EL (cell line): ENCODE measurements at regions not wholly inside any gene's neighbourhood (a gene's known extent, or its start where the extent isn't known, plus 50 kb on each side); places are given as distances from the start of the nearest gene placed in this dataset.

Source experiments
- DNase-seq: peaks from one replicate; pipeline ENCODE4 v3.0.0-alpha.2; 2016

DNA sequence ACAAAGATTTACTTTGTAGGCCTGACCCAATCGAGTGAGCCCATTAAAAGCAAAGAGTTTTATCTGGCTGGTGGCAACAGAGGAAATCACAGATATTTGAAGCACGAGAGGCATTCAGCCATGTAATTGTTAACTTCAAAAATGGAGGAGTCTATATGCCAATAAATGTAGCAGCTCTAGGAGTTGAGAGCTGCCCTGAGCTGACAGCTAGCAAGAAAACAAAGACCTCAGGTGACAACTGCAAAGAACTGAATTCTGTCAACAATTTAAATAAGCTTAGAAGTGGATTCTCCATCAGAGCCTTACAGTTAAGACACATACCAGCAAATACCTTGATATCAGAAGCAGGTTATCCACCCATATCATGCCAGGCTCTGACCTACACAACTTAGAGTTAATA, 463.1 kb upstream of the NEGR1 start:
- no peak for DNase-seq

DNA sequence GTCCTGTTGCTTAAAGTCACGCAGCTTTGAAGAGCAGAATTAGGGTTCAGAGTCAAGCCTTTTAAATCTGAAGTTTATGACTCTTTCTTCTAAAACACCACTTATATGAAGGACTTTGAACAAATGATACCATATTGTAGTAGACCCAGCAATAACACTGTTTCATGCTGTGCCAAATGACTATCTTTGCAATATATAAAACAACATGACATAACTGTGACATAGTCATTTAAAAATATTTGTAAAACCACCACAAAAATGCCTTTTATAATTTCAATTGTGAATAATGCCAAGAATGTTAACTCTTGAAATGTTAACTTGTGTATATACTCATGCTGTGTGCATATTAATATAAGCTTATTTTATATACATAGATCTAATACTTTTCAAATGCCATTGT, 452.1 kb upstream of the NEGR1 start:
- DNase-seq: no peak

DNA sequence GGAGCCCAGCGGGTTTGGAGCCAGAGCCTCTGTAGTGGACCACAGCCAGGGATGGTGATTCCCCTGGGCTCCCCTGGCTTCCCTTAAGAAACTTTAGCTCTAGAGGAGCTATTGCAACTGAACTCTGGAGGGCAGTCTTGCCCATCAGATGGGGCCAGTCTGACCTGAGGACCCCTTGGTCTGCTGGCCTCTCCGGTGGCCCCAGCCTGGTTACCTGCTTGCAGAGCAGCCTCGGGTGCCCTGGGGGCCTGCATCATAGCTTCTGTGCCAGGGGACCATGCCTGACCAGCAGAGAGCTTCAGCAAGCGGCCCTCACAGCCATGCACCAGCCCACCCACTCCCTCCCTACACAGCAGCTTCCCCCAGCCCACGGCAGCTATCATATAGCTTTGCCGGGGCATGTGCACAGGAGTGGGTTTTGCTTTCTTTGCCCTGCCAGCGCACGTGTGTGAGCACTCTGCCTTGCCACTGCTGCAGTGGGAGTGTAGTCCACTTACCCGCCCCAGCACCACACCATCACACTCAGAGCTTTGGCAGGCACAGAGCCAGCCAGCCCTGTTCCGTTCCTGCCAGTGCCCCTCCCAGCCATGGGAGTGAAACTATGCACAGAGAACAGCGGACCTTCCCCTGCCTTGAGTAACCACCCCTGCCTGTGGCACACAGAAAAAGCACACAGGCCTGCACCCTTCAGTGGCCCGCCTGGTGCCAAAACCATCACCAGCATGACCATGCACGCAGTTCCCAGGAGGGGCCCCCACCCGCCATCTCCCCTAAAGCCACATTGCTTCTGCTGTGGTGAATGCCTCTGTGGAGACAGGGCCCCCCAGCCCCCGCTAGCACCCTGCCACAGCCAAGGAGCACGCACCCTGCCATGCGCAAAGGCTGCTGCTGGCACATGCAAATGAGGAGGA, 442.9 kb upstream of the NEGR1 start:
- no peak for DNase-seq

DNA sequence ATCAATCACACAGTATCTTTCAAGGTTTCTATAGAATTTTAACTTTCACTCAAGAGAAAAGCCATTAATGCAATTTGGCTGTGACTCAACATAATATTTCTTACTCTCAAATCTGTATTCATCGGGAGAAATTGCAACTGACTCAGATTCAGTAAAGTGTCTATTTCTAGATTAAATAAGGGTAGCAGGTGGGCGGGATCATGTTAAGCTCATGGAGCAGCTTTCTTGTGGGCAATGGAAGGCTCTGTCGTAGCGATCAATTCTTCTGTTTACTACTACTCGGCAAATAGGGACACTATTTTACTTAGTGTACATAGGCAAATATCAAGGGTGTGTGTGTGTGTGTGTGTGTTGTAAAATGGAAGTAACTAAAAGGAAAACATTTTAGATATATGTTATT, 423.6 kb upstream of the NEGR1 start:
- no peak for DNase-seq

DNA sequence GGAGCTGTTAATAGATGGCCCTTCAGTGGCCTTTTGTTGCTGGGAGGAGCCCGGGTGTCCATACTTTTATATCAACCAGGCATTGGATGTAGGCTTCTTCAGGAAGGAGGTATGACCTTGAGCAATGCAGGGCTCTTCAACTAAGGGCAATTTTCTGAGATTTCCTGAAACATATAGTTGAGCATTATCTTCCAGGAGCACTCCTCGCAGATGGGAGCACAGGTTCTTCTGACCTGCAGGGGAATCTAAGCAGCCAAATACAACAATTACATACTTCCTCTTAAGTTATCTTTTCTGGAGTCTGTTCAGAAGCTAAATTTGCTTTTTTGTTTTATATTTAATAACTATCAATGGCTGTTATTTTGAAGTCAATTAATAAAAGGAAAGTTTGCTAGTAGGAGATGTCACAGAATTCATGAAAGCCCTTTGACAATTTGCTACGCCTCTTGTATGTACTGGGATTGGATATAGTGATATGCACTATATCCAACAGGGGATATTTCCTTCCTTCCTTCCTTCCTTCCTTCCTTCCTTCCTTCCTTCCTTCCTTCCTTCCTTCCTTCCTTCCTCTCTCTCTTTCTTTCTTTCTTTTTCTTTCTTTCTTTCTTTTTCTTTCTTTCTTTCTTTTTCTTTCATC, 422.6 kb upstream of the NEGR1 start:
- DNase-seq: no peak

DNA sequence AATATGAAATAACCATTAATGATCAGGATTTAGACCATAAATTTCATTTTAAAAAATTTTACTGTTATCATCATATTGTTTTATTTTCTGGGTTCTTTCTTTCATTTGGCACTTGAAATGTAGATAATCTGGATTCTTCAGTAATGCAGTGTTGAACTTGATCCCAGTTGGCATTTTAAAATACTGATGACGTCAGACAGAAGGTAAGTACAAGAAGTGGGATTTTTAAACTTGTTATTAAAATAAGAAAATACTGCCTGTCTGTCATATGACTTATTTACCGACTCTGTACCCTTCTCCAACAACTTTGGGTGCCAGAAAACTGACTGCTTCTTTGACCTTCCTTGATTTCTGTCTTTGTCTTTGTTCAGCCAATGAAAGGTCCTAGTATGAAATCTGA, 415.1 kb upstream of the NEGR1 start:
- no peak for DNase-seq

DNA sequence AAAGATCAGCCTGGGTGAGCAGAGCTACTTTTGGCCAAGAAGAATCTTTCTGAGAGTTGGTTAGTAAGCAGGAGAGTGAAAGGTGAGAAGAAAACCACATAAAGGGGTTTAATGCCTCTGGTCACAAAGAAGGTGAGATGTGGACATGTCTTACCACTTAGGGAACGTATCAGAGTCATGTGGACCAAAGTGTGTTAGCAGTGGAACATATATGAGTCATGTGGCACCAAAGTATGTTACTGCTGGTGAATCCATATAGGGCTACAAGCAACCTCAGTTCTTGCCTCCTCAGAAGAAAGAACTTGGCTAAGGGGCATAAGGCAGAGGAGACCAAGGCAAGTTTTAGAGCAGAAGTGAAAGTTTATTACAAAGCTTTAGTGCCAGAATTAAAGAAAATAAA, 411.6 kb upstream of the NEGR1 start:
- no peak for DNase-seq

DNA sequence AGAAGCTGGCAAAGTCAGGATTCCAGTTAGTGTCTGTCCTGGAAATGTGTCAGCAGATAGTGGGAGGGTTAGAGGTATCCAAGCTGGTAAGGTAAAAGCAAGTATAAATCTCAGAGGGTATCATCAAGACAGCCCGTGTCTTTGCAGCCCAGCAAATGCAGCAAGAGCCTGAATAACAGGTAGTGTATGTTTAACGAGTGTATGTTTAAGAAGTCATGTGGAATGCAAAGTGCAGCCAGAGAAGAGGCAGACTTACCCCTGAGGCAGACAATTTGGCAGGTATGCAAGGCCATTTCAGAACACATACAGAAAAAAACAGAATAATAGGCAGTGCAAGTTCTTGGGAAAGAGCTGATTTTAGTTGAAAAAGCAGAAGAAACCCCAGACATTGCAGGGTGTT, 411.0 kb upstream of the NEGR1 start:
- no peak for DNase-seq

DNA sequence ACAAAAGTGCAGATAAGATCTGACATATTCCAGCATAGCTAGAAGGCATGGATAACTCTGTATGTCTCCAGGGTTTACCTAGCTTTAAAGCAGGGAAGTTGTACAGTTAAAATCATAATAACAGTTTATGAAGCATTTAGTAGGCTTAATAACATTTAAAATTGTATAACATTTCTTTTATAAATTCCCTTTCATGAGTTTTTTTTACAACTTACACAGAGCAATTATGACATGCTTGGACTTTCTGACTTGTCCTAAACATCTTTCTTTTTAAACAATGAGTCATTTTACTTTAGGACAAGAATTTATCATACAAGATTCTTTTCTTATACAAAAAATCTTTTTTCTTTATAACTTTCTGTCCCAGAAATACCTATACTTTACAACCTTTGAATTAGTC, 408.5 kb upstream of the NEGR1 start:
- DNase-seq: no peak

DNA sequence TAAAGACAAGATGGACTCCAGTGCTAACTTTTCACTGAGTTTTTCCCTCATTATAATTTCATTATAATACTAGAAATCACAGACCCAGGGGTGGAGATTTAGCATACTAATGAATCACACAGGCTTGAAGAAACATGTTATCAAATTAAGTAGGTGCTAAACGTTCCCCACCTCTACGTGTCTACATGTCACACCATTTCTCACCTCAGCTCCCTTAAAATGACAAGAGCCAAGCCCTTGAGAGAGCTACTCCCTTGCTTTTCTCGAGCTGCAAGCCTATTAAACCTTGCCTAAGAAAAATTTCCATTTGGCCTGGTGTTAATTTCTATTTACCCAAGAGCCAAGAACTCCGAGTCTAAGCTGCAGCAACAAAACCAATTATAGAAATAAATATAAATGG, 396.3 kb upstream of the NEGR1 start:
- no peak for DNase-seq

DNA sequence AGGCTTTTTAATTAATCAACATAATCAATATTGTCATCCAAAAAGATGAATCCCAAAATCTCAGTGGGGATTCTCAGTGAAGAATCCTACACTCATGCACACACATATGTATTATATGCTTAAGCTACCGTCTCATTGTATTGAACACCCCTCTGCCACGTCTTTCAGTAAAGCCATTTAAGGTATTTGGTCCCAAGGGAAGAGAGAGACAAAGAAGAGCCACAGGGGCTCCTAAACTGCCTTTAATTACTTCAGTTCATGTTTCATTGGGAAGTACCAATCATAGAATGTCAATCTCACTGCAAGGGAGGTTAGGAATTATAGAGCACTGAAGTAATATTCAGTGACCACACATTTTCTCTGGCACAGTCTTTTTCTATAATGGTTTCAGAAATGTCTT, 388.6 kb upstream of the NEGR1 start:
- DNase-seq: no peak

DNA sequence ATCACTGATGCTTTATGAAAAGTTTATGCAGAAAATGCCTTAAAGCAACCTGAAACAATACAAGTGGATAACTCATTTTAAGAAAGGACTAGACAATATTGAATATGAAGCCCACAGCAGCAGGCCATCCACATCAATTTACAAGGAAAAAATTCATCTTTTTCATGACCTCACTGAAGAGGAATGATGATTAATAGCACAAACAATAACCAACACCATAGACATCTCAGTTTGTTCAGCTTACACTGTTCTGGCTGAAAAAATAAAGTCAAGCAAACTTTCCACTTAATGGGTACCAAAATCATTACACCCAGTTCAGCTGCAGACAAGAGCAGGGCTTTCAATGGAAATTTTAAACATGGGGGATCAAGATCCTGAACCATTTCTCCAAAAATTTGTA, 380.6 kb upstream of the NEGR1 start:
- peak; percentile 28 for DNase-seq

DNA sequence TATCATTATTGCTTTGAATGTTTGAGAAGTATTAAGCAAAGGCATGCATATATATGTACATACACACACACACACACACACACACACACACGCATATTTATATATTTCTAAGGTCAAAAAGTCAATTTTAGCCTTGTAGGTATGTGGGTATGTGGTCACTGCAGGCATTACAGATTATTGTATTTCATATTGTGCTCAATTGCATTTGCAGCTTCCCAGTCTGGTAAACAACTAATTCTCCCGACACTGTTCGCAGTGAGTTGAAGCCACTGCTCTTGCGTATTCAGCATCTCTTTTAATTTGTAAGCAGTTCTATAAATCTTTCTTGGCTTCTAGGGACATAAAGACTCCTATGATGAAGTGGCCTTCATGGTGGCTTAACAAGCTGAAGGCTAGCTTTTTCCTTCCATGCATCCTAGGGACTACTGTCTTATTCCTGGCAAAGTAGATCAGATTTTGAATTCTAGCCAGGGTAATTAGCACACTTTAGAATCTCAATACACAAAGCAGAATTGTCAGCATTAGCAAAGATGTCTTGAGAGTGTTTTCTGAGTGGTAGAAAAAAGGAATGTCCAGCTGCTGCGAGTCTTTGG, 368.6 kb upstream of the NEGR1 start:
- no peak for DNase-seq

DNA sequence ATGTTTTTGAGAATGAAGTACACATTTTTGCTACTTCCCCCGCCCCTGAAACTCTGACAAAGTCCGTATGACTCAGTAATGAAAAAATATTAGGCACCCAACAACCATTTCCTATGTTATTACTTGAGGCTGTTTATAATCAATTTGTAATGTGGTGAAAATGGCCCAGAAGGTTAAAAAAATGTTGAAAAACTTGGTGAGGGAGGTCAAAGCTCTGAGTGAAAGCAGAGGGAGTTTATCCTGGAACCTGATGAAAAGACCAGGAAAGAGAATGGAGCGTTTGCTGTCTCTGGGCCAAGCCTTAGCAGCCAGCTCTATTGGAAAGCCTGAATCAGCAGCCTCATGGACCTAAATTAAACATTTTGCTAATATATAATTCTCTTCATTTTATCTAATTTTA, 367.7 kb upstream of the NEGR1 start:
- DNase-seq: peak; percentile 16

DNA sequence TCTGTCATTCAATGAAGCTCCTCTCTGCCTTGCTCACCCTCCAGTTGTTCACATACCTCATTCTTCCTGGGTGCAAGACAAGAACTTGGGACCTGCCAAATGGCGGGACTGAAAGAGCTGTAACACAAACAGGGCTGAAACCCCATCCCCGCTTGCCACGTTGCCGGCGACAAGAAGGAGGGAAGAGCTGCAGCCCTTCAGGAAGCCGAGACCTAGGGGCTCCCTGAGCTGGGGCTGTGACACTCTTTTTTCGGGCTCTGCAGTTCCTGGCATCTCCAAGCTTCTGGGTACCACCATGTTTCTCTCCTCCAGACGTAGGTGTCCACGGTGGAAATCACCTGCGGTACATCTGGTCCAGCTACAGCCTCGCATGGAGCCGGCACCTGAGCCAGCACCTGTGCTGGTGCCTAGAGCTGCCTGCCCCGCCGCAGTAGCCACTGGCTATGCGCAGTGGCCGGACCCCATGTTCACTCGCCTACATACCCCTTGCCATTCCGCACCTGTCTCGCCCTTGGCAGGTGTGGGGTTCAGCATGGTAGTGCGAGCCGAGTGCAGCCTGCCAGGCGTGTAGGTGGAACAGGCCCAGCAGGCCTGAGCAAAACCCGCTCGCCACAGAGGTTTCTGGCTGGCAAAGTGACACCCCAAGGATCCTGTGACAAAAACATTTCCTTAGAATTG, 367.0 kb upstream of the NEGR1 start:
- DNase-seq: no peak

DNA sequence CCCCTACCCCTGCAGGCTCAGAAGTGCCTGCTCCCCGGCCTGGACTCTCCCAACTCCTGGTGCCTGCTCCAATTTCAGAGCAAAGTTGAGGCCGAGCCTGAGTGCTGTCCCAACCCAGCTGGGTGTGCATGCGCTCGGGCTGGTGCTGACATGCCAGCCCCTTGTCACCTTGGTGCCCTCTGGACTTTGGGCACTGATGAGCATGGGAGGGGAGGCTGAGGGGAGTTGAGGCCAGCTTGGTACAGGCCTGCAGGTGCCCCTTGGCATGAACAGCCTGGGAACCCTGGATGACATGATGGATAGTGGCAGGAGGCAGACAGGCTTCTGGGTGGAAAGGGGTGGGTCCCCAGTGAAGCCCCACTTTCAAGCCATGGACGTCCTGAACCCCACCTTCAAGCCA, 366.1 kb upstream of the NEGR1 start:
- no peak for DNase-seq

DNA sequence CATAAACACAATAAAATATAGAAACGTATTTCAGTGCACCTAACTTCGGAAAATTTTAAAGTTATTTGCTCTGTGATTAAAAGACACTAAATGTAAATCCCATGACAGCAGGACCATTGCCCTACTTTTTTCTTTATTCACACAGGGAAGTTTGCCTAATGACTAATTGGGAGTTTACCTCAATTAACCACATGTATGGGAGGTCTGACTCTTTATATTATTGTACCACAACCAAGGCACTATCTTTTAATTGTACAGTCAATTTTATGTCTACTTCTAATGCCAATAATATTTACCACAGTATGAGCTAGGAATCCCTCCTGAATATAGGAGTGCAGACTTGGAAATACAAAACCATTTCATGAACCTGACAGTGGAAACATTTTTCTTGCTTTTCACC, 360.8 kb upstream of the NEGR1 start:
- no peak for DNase-seq

DNA sequence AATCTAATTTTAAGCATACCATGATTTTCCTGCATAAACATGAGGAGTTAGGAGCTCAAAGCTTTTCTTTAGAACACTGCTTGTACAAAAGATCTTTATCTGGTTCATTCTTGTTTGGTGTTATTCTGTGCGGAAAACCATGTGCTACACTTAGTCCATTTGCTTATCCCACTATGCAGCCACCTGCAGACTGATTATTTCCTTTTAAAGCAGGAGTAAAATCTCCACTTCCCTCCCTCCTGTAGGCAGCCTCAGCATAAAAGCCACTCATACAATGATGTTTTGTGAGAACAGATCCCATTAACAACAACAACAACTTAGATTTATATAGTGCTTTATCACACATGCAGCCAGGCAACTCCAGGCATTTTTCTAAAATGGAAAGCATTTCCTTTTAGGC, 355.3 kb upstream of the NEGR1 start:
- DNase-seq: no peak

DNA sequence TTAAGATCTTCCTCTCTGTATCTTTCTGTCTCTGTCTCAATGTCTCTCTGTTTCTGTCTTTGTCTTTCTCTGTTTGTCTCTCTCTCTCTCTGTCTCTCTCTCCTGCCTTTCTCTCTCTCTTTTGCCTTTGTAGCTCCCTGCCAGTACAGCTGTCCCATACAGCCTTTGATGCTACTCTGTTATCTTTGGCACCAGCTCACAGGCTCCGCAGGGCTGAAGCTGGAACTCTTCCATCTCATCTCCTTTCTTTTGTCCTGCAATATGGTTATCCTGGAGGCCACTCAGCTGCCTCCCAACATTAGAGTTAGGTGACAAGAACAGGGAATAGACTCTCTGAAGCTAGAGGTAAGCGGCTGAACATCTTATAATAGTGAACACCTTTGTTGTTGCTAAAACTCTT, 354.3 kb upstream of the NEGR1 start:
- DNase-seq: no peak

DNA sequence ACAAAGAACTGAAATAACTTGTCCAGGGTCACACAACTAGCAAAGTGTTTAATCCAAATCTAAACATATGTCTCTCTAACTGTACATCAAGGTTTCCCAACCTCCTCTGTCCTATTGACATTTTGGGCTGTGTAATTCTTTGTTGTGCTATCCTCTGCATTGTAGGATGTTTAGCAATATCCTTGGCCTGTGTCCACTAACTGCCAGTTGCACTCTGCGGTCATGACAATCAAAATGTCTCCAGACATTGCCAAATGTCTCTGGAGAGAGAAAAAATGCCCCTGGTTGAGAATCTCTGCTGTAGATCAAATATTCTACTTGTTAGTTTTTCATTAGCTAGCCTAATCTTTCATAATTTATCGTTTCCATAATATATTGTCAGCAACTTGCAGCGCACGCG, 353.4 kb upstream of the NEGR1 start:
- DNase-seq: no peak

DNA sequence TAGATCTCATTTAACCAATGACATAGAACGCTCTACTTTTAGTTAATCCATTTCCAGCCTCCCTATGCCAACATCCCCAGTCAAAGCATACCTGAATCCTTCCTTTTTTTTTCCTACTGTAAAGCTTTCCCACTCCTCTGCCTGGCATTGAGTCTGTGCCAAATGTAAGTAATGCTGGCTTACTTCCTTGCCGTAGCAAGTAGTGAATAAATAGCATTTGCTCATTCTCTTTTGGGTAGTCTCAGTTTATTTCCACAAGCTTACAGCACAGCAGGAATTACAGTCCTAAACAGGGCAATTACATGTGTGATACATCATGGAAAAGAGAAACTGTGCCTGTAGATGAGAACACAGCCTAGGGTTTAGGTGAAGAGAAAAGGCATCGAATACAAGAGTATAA, 352.6 kb upstream of the NEGR1 start:
- no peak for DNase-seq

DNA sequence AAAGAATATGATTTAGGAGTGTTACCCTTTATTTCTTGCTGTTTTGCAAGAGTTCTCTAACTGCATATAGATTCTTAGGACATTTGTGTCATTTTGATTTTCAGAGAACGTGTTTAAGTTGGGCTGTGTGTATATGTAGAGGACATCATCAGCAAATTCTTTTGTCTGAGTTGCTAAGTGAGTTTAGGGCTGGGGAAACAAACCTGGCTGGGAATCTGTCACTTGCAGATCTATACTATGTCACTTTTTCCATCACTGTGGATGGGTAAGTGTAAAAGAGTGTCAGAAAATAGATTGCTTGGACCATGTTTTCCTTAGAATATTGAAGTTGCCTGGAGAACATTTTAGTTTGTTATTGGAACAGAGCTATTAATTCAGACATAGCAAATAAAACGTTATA, 349.1 kb upstream of the NEGR1 start:
- no peak for DNase-seq

DNA sequence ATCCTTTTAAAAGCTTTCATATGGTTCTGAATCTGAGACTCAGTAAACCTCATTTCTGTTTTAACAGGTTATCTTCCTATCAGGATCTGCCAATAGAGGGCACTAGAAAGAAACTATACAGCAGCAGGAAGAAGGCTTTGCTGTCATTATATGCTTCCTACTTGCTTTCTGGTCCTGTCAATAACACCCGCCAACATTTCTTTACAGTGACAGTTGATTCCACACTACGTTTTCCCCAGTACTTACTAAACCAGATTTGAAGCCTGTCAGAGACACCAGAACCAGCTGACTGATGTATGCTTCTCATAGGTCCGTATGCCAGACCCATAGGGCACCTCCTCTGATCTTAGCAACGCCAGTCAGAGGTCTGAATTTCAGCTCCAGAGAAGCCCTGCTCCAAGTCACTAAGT, 341.0 kb upstream of the NEGR1 start:
- peak; percentile 58 for DNase-seq

DNA sequence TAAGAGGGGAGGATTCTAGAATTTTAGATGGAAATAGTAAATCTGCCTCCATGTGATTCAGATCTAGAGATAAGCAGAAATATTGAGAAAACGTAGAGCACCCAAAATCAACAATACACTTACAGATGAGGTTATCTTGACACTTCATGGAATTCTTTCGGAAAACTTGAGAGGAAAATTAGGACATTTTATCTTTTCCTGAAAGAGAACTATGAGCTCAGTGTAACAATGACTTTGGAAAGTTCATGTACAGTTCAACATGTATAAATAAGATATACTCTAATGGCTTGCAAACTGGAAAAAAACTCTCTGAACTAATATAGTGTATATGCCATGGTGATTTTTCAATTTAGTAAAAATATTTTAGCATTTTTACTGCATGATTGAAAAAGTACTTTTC, 338.1 kb upstream of the NEGR1 start:
- no peak for DNase-seq
